Pons (tissue), 1 donor: ENCODE measurements at regions not wholly inside any gene's neighbourhood (a gene's known extent, or its start where the extent isn't known, plus 50 kb on each side); places are given as distances from the start of the nearest gene placed in this dataset.

Source experiments
- DNase-seq: peaks from one replicate; pipeline ENCODE4 v3.0.0-alpha.2; 2016; ENCODE audit warnings: low spot score

DNA sequence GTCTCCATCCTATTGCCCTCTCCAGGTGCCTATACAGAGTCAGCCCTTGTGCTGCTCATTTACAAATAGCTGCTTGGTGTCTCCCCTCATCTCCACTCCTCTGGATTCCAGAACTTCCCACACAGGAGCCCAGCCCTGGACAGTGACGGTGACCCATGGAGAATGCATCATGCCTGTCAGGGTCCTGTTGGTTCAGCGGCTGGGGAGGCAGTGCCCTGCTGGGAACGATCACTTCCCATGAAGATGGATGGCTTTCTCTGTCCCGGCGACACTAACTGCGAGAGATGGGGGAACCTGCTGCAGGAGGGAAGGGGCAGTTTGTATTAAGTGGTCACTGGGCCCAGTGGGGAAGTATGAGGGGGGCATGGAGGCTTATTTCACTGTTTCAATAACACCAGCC, 395.0 kb upstream of the TBX3 start:
- DNase-seq: no peak

DNA sequence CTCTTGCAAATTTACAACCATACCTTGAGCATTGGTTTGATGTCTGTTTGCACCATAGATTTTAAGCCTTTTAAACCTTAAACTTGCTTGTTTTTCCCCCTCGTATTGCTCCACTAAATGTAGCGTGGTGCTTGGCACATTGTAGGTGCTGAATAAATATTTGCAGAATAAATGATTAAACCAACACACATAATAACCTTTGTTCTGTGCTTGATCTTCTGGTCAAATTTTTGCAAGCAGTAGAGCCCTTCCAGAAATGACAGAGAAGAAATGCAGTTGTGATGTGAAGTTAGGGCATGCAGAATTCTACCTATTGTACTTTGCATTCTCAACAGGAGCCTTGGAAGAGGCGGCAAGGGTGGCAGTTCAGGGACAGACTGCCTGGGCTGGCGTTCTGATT, 394.4 kb upstream of the TBX3 start:
- DNase-seq: no peak

DNA sequence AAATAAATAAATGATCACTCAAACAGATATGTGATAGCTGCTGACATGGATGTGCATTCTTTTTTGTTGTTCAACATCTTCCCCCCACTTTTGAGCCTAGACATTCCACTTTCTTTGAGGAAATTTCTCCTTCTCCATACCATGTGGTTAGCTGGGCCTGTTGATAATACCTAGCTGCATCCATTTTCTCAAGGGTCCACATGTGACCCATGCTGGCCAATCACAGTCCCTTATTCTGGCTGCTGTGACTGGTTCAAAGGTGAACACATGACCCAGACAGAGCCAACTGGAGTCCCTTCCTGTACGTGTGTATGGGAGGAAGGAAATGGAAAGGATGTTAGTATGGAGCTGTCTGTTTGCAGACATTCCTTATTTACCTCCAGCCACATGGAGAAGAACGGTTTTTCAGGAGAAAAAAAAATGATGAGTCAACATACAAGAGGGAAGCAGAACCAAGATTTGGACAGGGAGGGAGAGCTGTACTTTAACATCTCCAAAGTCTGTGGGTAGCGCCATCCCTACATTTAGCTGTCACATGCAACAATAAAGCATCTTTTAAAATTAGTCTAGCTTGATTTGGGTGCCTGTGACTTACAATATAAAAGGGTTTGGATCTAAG, 391.7 kb upstream of the TBX3 start:
- DNase-seq: no peak

DNA sequence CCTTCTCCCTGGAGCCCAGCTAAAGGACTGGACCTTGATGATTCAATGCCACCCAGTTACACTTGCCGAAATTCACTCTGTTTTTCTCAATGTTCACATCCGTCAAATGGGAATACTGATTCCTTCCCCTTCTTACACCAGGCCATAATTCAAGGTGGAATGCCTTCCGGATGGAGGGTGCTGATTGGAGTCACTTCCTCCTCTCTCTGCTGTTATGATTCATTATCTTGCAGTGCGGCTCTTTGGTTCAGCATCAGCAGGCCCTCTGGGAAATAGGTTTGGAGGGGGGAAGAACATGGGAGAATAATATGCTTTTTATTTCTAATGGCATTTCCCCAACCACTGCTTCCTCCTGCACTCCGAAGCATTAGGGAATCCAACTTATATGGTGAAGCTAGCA, 390.6 kb upstream of the TBX3 start:
- no peak for DNase-seq

DNA sequence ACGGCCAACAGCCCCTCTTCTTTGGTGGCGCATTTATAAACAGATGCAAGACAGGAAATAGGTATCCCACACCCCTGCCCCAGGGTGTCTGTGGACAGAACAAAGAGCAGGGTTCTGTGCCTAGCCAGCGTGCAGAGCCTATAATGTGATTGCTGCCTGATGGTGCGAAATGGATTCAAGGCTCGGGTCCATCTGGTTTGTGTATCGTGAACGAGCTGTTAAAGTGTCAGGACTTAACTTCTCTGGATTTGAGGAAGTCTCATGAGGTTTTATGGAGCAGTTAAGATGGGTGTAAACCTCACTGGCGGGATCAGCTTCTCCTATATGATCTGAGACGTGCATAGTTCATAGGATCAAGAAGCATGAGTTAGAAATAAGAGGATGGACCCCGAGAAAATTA, 388.7 kb upstream of the TBX3 start:
- DNase-seq: no peak

DNA sequence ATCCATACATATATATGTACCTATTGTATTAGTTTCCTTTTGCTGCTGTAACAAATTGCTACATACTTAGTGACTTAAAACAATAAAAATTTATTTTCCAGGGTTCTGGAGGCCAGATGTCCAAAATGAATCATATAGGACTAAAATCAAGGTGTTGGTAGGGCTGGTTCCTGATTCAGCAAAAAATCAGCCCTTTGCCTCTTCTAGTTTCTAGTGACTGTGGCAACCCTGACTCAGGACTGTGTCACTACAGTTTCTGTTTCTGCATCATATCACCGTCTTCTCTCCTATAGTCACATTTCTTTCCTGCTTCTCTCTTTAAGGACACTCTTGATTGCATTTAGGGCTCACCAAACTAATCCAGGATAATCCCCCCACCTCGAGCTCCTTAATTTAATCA, 386.3 kb upstream of the TBX3 start:
- DNase-seq: no peak

DNA sequence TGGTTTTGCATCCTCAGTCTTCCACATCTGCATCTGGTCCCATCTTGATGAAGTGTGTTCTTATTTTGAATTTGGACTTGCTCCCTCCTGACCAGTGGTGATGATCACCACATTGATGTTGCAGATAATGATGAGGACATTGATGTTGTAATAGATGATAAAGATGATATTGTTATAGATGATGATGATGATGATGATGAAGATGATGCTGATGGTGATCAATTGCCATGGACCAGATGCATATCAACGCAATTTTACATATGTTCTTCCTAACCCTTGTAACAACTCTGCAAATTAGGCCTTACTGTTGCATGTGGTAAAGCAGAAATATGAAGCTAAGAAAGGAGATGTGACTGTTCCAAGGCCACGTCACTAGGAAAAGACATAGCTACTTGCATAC, 380.3 kb upstream of the TBX3 start:
- no peak for DNase-seq

DNA sequence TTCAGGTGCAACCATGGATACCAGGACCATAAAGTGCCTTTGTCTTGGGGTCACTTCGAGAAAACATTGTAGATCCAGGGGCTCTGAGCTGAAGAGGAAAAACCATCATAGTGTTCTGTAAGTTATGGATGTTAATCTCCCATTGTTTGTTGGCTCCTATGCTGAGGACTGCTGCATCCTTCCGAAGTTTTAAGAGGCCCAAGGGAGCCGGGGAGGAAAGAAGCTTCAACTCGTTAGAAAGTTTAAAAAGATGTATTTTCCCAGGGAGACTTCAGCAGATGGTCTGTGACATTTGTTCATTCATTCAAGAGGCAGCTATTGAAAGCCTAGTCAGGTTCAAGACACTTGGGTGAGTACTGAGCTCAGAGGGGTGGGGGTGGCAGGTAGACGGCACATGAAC, 378.8 kb upstream of the TBX3 start:
- DNase-seq: no peak

DNA sequence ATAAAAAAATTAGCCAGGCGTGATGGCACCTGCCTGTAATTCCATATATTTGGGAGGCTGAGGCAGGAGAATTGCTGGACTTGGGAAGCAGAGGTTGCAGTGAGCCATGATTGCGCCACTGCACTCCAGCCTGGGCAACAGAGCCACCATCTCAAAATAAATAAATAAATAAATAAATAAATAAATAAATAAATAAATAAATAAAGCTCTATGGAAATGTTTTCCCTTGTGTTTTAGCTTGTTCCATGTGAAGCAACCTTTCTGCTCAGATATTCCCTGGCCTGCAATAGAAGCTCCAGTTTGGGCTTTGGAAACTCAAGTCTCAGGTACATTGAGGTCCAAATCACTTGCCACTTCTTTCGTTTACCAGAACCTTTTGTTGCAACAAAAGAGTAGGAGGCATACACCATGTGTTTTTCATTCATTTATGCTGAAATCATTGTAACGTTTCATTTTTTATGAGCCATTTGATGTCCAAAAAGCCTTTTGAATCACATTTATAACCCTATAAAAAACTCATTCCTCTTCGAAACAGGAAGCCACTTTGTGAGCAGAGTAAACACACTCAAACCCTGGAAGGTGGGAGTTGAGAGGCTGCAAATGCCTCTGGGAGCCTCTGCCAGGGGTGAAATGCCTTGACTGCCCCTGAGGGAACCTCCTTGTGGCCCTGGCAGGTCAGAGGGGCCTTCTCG, 376.6 kb upstream of the TBX3 start:
- no peak for DNase-seq

DNA sequence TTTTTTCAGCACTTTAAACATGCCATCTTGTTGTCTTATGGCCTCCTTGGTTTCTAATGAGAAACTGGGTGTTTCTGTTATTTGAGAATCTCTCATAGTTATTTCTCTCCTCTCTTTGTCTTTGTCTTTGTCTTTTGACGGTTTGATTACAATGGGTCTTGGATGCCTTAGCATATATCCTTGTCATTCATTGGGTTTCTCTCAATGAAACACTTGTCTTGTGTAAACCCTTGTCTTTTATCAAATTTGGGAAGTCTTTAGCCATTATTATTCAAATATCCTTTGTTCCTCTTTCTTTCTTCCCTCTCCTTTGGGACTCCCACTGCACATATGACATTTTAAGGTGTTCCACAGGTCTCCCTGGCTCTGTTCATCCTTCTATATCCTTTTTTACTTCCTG, 373.5 kb upstream of the TBX3 start:
- no peak for DNase-seq

DNA sequence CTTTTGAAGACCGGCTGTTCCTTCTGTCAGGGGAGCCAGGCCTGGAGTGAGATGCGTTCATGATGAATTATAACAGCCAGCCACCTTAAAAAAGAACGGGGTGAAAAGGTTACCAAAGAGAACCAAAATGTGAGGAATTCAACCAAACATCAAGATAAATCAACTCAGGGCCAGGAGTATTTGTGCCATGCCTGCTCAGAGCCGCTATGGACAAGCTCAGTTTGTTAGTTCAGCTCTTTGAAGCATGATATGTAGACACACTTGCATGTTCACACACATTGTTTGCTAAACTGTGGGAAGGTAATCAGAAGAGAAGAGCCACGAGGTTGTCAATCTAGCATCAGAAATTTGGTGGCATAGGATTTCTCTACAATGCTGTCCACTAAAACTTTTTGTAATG, 367.4 kb upstream of the TBX3 start:
- no peak for DNase-seq

DNA sequence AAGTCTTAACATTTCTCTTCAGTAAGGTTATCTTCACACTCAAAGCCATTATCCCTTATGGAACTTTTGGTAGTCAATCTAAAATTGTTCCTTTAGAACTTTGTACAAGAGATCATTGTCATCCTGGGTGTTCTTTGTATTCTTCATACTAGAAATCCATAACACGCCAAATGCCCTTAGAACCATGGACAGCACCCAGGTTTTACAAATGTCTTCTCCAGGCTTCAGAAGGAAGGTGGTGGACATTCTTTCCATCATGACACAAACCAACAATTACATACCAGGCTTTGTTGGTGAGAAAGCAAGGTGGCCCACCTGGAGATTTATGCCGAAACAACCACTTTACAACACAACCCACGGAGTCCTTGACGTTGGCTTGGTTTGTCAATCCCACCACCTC, 365.6 kb upstream of the TBX3 start:
- no peak for DNase-seq

DNA sequence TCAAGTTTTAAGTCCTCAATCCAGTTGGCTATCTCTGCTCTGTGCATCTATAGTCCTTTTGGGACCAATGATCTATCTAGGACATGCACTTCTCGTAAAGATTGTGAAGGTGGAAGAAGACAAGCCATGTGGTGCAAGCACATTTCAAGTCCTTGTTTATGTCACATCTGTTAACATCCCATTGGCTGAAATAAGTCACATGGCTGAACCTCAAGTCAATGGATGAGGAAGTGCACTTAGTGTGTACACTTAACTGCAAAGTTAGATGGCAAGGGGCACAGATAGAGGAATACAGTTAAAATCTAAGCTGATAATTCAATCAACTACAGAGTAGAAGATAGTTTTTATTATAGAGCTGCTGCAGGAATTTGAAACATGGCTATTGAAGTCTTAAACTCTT, 362.8 kb upstream of the TBX3 start:
- no peak for DNase-seq

DNA sequence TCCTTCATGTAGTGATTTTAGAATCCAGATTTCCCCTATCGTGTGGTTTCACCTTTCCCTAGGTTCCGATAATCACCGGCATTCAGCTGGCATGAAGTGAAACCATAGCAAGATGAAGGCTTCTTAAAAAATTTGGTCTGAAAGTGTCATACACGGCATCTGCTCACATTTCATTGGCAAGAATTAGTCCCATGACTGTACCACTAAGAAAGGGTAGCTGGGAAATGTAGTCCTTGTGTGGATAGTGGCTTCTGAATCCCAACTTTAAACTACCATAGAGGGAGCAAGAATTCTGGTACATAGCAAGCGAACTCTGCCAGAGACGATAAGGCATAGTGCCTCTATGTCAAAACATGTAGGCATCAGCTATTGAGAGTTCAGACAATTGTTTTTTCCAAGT, 360.1 kb upstream of the TBX3 start:
- DNase-seq: no peak

DNA sequence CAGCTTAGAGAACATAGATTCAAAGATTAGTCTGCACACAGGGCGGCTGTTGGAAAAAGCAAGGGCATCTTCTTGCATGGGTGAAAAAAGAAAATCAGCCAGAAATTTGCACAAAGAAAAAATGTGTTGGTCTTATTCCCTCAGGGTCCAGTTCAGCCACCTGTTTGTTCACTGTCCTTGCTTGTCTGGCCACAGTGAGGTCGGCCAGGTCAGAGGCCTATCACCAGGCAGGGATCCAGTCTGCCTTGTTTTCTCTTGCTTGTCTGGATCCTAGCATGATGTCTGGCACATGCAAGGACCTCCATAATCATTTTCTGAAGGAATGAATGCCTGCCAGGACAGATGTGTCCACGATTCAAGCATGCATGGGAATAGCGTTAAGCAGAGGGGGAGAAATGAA, 359.1 kb upstream of the TBX3 start:
- DNase-seq: no peak

DNA sequence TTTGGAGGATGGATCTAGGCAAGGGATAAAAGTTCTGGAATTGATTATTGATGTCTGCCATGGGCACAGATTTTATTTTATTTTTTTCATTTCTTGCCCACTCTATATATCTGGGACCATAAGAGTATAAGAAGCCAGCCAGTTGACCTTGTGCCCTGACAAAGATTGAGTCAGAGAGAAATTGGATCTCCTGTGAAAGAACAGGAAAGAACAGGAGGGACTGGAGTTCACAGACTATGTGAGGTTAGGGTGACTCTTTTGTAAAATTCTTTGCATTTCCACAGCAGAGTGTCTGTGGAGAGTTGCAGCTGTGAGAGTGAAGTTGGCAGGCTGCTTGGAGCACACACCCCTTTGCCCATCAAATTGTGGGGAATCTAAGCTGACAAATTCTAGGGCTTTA, 358.4 kb upstream of the TBX3 start:
- no peak for DNase-seq

DNA sequence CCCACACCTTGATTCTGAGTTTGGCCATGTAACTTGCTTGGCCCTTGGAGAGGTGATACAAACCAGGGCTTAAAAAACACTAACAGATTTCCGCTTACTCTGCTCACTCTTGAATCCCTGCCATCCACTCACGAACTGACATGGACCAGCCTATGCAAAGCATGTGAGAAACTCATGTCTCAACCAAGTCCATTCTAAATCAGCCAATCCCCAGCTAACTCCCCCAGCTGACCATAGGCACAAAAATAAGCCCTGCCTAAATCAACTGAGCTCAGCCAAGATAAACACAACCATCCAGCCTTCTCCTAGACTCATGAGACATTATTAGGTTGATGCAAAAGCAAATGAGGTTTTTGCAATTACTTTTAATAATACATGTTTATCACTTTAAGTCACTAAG, 353.9 kb upstream of the TBX3 start:
- no peak for DNase-seq

DNA sequence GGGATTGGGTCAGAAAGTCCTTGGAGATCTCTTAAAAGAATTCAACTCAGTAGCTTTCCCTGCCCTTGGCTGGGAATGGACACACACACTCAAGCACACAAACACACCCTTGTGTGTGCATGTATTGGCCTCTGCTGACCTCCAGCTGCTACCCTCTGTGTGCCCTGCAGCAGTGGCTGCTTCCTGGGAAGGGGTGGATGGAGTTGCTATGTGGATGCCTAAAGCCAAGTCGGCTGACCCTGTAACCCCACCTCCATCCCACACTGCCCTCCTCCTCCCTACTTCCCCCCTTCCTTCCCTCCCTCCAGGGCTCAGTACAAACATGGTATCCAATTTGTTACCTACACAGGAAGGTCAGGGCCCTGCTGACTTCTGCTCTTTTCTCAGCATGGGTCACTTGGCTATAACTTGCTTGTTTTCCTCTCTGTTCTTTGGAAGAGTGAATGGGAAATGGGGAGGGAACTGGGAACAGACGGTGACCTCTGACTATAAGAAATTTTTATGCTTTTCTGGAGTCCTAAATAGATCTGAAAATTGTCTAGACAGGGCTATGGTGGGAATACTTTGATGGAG, 351.6 kb upstream of the TBX3 start:
- DNase-seq: peak; percentile 5

DNA sequence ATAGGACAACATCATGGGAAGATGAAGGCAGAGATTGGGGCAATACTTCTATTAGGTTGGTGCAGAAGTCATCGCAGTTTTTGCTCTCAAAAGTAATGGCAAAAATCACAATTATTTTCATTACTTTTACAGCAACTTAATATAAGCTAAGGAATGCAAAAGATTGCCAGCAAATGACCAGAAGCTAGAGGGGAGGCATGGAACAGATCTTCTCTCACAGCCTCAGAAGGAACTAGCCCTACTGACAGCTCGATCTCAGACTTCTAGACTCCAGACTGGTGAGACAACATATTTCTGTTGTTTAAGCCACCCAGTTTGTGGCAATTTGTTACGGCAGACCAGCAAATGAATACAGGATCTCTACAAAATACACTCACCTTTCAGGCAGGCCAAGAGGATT, 348.5 kb upstream of the TBX3 start:
- DNase-seq: no peak

DNA sequence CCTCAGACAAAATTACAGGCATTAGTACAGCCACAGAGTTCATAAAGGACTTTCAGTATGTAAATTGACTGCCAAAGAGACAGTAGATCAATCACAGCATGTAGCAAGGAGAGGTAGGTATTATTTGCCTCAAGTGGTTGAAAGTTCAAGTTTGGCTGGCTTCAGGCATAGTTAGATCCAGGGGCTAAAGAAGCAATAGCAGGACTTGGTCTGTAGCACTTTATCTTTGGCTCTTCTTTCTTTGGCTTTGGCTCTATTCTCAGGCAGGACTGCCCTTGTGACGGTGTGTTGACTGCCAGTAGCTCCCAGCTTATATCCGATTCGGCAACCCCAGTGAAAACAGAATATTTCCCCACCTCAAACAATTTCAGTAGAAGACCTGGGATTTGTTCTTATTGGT, 346.0 kb upstream of the TBX3 start:
- DNase-seq: no peak

DNA sequence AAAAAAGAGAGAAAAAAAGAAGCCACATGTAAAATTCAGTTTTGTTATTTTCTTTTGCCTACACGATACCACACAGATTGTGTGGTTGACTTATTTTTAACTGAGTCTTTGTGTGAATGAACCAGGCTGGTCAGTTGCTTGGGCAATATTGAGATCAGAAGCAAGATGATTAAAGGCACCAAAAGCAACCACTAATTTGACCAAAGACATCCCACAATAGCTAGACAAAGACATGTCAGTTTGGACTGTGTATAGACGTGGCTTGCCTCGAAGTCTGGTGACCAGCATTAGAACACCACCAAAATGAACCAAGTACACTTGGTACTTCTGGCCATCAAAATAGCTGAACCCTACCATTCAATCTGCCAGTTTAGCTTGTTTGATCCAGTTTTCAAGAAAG, 340.6 kb upstream of the TBX3 start:
- DNase-seq: no peak

DNA sequence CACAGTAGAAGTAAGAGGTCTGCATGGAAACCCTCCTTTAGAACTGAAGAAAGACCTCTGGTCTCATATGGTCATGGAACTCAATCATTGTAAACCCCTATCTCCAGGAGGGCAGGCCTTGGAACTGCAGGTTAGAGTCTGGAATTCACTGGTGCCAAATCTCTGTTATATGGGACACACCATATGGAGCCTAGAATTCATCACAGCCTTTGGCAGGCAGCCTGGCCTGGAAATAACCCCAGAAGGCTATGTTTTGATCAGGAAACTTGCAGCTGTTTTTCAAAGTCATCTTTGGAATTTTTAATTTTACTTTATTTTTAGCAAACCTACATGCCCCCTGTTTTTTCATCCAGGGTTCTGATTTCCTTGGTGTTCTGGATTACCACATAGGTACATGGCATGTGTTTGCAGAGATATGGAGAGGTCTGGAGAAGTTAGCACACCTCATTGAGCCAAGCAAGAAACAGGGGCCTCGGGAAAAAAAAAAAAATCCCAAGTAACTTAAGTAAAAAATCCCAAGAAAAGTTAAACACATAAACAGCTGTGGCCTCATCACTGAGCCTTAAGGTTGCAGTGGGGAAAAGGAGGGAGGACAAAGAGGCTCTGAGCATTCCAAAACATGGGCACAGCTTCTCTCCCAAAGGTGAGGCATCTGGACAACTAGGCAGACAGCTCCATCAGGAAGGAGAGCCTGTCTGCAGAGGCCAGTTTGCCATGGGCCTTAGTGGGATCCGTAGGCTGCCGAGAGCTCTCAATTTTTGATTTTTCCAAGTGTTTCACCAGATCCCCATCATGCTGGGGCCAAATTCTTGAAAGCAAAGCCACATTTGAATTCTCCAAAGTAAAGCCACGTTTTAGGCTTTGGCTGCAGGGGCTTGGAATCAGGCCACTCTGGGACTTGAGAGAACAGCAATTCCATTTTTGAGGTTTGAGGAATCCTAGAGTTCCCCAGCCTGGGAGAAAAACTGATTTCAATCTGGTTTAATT, 339.6 kb upstream of the TBX3 start:
- no peak for DNase-seq

DNA sequence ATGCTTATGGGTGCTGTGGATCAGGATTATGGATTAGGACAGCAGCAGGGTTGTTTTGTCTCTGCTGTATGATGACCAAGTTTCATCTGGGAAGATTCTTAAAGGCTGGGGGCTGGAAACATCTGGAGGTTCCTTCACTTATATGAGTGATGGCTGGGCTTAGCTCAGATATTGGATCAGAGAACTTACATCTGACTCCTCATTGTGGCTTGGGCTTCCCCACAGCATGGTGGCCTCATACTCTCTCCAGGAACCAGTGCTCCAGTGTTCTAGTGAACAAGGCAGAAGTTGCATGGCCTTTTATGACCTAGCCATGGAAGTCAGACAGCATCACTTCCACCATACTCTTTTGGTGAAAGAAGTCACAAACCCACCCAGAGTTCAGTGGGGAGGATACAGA, 336.1 kb upstream of the TBX3 start:
- no peak for DNase-seq
